Lower leg skin (tissue), 4 donors: ENCODE measurements at regions not wholly inside any gene's neighbourhood (a gene's known extent, or its start where the extent isn't known, plus 50 kb on each side); places are given as distances from the start of the nearest gene placed in this dataset.

Source experiments
- DNase-seq, 2 donors: peaks; one replicate each; pipeline ENCODE4 v3.0.0-alpha.2; 2019; ENCODE audit warnings: low spot score in 2 of 2
- H3K4me3 ChIP-seq: fragments of 200-600 bp; sonication (generic); 2 replicates; pipeline ENCODE4 v1.5.1; 2017; ENCODE audit warnings: mild to moderate bottlenecking, low read depth; ENCODE audit not compliant: poor library complexity, severe bottlenecking
- CTCF ChIP-seq, 3 donors: fragments of 450-650 bp; IDR thresholded peaks; one replicate each; pipeline ENCODE4 v1.5.1; 2016; ENCODE audit warnings: antibody characterized with exemption in 3 of 3, mild to moderate bottlenecking in 3 of 3, moderate library complexity in 2 of 3
- POLR2A ChIP-seq, 2 donors: fragments of 450-650 bp; IDR thresholded peaks; one replicate each; pipeline ENCODE4 v1.6.1; 2016 to 2017; ENCODE audit warnings: antibody characterized with exemption in 2 of 2, mild to moderate bottlenecking in 1 of 2, moderate library complexity in 1 of 2
- WGBS, 2 donors: methylation state at CpG; one replicate each; pipeline ENCODE4 v1.1.5; 2018; 5-methylcytosine and 5-hydroxymethylcytosine counted together
- intact Hi-C: fragments of 100-400 bp; cut with DNase I; formaldehyde crosslinking; loops from one replicate; pipeline ENCODE4 v1.15.0; 2023; ENCODE audit warnings: low total_unique reads

- H3K4me3 ChIP-seq = no peak overlapping the region
- intact Hi-C loops = no loop called here
- WGBS, 2 donors = 40 to 42% methylated on average over 6 to 8 of the region's 8 CpGs
- no peak for DNase-seq
- TF ChIP-seq POLR2A (IDR thresholded peaks at IDR 0.05) (no peak), CTCF (IDR thresholded peaks at IDR 0.05) (no peak)
Measured at GRCh38 chrX:102067966-102068723, 57.3 kb upstream of the TCEAL2 start.

GRCh38 chrX:102063445-102064074 lies 61.9 kb upstream of the TCEAL2 start:
- intact Hi-C loops = no loop called here
- DNase-seq = no peak
- no peak overlapping the region for H3K4me3 ChIP-seq
- no peak for TF ChIP-seq POLR2A (IDR thresholded peaks at IDR 0.05)
- no peak for TF ChIP-seq CTCF (IDR thresholded peaks at IDR 0.05)
- 82 to 85% methylated on average over 2 of the region's 2 CpGs for WGBS, 2 donors

- H3K4me3 ChIP-seq = no peak overlapping the region
- 67 to 95% methylated on average over 2 of the region's 2 CpGs for WGBS, 2 donors
- intact Hi-C loops = no loop called here
- TF ChIP-seq POLR2A (IDR thresholded peaks at IDR 0.05) (no peak), CTCF (IDR thresholded peaks at IDR 0.05) (no peak)
- DNase-seq = no peak
Measured at GRCh38 chrX:102044496-102044895, 81.0 kb upstream of the TCEAL2 start.

GRCh38 chrX:102043380-102043779 lies 82.1 kb upstream of the TCEAL2 start:
- intact Hi-C loops = no loop called here
- TF ChIP-seq POLR2A (IDR thresholded peaks at IDR 0.05) = no peak
- no peak for TF ChIP-seq CTCF (IDR thresholded peaks at IDR 0.05)
- no peak for DNase-seq
- no peak overlapping the region for H3K4me3 ChIP-seq
- 72% methylated on average over 3 of the region's 3 CpGs; no CpG with 5 or more reads in 1 of the 2 donors for WGBS, 2 donors

- intact Hi-C loops = no loop called here
- no peak overlapping the region for H3K4me3 ChIP-seq
- no peak for DNase-seq
- 76 to 80% methylated on average over 7 of the region's 7 CpGs for WGBS, 2 donors
- TF ChIP-seq POLR2A (IDR thresholded peaks at IDR 0.05) = no peak
- no peak for TF ChIP-seq CTCF (IDR thresholded peaks at IDR 0.05)
Measured at GRCh38 chrX:102042372-102043325, 82.8 kb upstream of the TCEAL2 start.
